ENCODE measurements at regions not wholly inside any gene's neighbourhood (a gene's known extent, or its start where the extent isn't known, plus 50 kb on each side); places are given as distances from the start of the nearest gene placed in this dataset.

GRCh38 chr7:19944363-19945120 is 171.1 kb upstream of the TMEM196 start:
- TF ChIP-seq, protein P1, sequence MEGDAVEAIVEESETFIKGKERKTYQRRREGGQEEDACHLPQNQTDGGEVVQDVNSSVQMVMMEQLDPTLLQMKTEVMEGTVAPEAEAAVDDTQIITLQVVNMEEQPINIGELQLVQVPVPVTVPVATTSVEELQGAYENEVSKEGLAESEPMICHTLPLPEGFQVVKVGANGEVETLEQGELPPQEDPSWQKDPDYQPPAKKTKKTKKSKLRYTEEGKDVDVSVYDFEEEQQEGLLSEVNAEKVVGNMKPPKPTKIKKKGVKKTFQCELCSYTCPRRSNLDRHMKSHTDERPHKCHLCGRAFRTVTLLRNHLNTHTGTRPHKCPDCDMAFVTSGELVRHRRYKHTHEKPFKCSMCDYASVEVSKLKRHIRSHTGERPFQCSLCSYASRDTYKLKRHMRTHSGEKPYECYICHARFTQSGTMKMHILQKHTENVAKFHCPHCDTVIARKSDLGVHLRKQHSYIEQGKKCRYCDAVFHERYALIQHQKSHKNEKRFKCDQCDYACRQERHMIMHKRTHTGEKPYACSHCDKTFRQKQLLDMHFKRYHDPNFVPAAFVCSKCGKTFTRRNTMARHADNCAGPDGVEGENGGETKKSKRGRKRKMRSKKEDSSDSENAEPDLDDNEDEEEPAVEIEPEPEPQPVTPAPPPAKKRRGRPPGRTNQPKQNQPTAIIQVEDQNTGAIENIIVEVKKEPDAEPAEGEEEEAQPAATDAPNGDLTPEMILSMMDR (IDR thresholded peaks at IDR 0.05): no peak
- no peak for TF ChIP-seq POLR2A (IDR thresholded peaks at IDR 0.05)
- TF ChIP-seq POLR2AphosphoS5 (IDR thresholded peaks at IDR 0.05): no peak
- no peak for TF ChIP-seq EP300 (IDR thresholded peaks at IDR 0.05)

Data from stomach (tissue), 4 donors.